GM12878 (cell line): ENCODE measurements at regions not wholly inside any gene's neighbourhood (a gene's known extent, or its start where the extent isn't known, plus 50 kb on each side); places are given as distances from the start of the nearest gene placed in this dataset.

Experiments
- ATAC-seq: fragments of 200-7000 bp; cut with Tn5 transposase; 3 replicates; pipeline ENCODE4 v1.9.1; 2020; ENCODE audit warnings: mild to moderate bottlenecking, moderate library complexity
- BruUV-seq: library from RNA; stranded (reverse); fragments of 400-500 nt; replicated peaks from 2 replicates; lab custom pipeline; 2021; lab: Mats Ljungman, UMichigan
- CTCF ChIA-PET: fragments of 300-600 bp; sonication (Branson Sonifier 250); formaldehyde crosslinking; extraction: SDS; loops from one replicate; lab custom pipeline; 2021; ENCODE audit warnings: inconsistent platforms; lab: Yijun Ruan, JAX
- POLR2A ChIA-PET: fragments of 350-600 bp; formaldehyde crosslinking; extraction: SDS; loops from one replicate; lab custom pipeline; 2021; ENCODE audit warnings: inconsistent platforms; lab: Charles Lee
- RAD21 ChIA-PET: fragments of 300-600 bp; sonication (Branson Sonifier 250); formaldehyde crosslinking; loops from one replicate; lab custom pipeline; 2023; ENCODE audit warnings: antibody characterized with exemption; ENCODE audit not compliant: unreplicated experiment; lab: Charles Lee
- SMC1A ChIA-PET: fragments of 300-600 bp; sonication (Branson Sonifier 250); formaldehyde crosslinking; loops from one replicate; lab custom pipeline; 2023; ENCODE audit not compliant: unreplicated experiment, uncharacterized antibody; lab: Charles Lee
- DNase-seq: peaks from one replicate; pipeline ENCODE4 v3.0.0-alpha.2; 2011; ENCODE audit warnings: low read depth, low spot score
- FAIRE-seq: peaks from 3 replicates; lab custom pipeline; 2011; peaks lifted over from hg19 to GRCh38; lab: Jason Lieb, UNC
- H2AFZ ChIP-seq: 2 replicates; pipeline ENCODE4 v1.6.0; 2011; ENCODE audit warnings: low read depth, low read length, control low read depth; ENCODE audit not compliant: control insufficient read depth
- H3K27ac ChIP-seq: 2 replicates; pipeline ENCODE4 v1.5.1; 2011; ENCODE audit warnings: control low read depth; ENCODE audit not compliant: control insufficient read depth, insufficient read depth
- H3K27me3 ChIP-seq, 2 experiments: replicated peaks in 1 of 2; 2 replicates each; pipeline versions ENCODE4 v1.6.0 to v1.6.1; 2011; ENCODE audit warnings: low read length in 1 of 2; ENCODE audit not compliant: control insufficient read depth in 2 of 2, insufficient read depth in 2 of 2
- H3K36me3 ChIP-seq, 2 experiments: 2 replicates each; pipeline ENCODE4 v1.5.1; 2011; ENCODE audit warnings: low read length in 1 of 2; ENCODE audit not compliant: control insufficient read depth in 2 of 2, insufficient read depth in 2 of 2
- H3K4me1 ChIP-seq: 2 replicates; pipeline ENCODE4 v1.6.1; 2011; ENCODE audit warnings: mild to moderate bottlenecking, low read length, moderate library complexity, mixed read lengths; ENCODE audit not compliant: control insufficient read depth, insufficient read depth
- H3K4me2 ChIP-seq: 2 replicates; pipeline ENCODE4 v1.6.0; 2011; ENCODE audit warnings: control low read depth; ENCODE audit not compliant: control insufficient read depth, insufficient read depth
- H3K4me3 ChIP-seq: fragments of 200-600 bp; sonication (generic); 2 replicates; pipeline ENCODE4 v1.5.1; 2016
- H3K79me2 ChIP-seq: 2 replicates; pipeline ENCODE4 v1.6.0; 2011; ENCODE audit warnings: low read length; ENCODE audit not compliant: control insufficient read depth, insufficient read depth
- H3K9ac ChIP-seq: 2 replicates; pipeline ENCODE4 v1.8.0; 2011; ENCODE audit warnings: low read length, control low read depth, mixed read lengths; ENCODE audit not compliant: control insufficient read depth, insufficient read depth
- H3K9me3 ChIP-seq: replicated peaks from 3 replicates; pipeline ENCODE4 v1.5.1; 2011; ENCODE audit warnings: mild to moderate bottlenecking, low read length; ENCODE audit not compliant: control insufficient read depth, insufficient read depth
- H4K20me1 ChIP-seq: 2 replicates; pipeline ENCODE4 v1.6.0; 2011; ENCODE audit not compliant: control insufficient read depth, insufficient read depth
- CHD4 ChIP-seq: fragments of 200-600 bp; sonication (generic); IDR thresholded peaks from 2 replicates; pipeline ENCODE4 v1.6.1; 2016; ENCODE audit warnings: mild to moderate bottlenecking
- E2F4 ChIP-seq: IDR thresholded peaks from 2 replicates; pipeline ENCODE4 v1.6.1; 2012; ENCODE audit warnings: low read depth, low read length, improper control_type of control experiment
- IKZF1 ChIP-seq: fragments of 450-650 bp; conservative IDR thresholded peaks from 2 replicates; pipeline ENCODE4 v1.6.1; 2017; ENCODE audit warnings: antibody characterized with exemption, mild to moderate bottlenecking
- PML ChIP-seq: IDR thresholded peaks from 2 replicates; pipeline ENCODE4 v1.6.1; 2012; ENCODE audit warnings: low read length, inconsistent platforms
- SIX5 ChIP-seq: IDR thresholded peaks from 2 replicates; pipeline ENCODE4 v1.6.1; 2011; ENCODE audit warnings: mild to moderate bottlenecking, low read depth, low read length, moderate library complexity; ENCODE audit not compliant: severe bottlenecking
- ZNF592 ChIP-seq: fragments of 450-650 bp; IDR thresholded peaks from 2 replicates; pipeline ENCODE4 v1.6.1; 2017; ENCODE audit warnings: mild to moderate bottlenecking, moderate library complexity
- WGBS: methylation state at CpG from one replicate; pipeline ENCODE4 v1.1.6; 2016; ENCODE audit warnings: low lambda C conversion rate; ENCODE audit not compliant: insufficient replicate concordance, insufficient coverage; ENCODE audit errors: missing lambda C conversion rate; 5-methylcytosine and 5-hydroxymethylcytosine counted together
- in situ Hi-C: fragments of 300-500 bp; cut with MboI; formaldehyde crosslinking; loops from 9 replicates; pipeline ENCODE4 v1.14.3; 2018; ENCODE audit warnings: mixed read lengths
- intact Hi-C: fragments of 100-400 bp; cut with micrococcal nuclease; formaldehyde crosslinking; loops from one replicate; pipeline ENCODE4 v1.14.2; 2022; ENCODE audit not compliant: unreplicated experiment

GRCh38 chr15:79166311-79166955 is 75.9 kb upstream of the RASGRF1 start:
- Histone ChIP-seq H3K4me1 (no peaks in the 10 kb centered on the region), H3K36me3 (no peaks in the 10 kb centered on the region), H3K27ac (no peak overlapping the region), H3K27me3 (no peaks in the 10 kb centered on the region; a peak in 1 of 4 replicates), H3K4me3 (no peak overlapping the region), H3K4me2 (no peak overlapping the region), H4K20me1 (no peaks in the 10 kb centered on the region), H3K9me3 (no peaks in the 10 kb centered on the region; the same call in 2 of the 3 replicates), H2AFZ (no peak overlapping the region), H3K9ac (no peak overlapping the region), H3K79me2 (no peaks in the 10 kb centered on the region)
- DNase-seq = no peak
- in situ Hi-C loops = no loop called here
- TF ChIP-seq CHD4 = no peak
- no peak for TF ChIP-seq ZNF592
- no peak for TF ChIP-seq E2F4
- no peak for TF ChIP-seq IKZF1
- TF ChIP-seq PML = no peak
- no peak for TF ChIP-seq SIX5
- ATAC-seq = no peak
- RAD21 ChIA-PET = no interaction called here
- POLR2A ChIA-PET = interaction anchor here (0.8 kb wide), 1 partner anchor 9 kb away, joined by 3 read pairs; no protein-coding TSS in a partner anchor
- 45% methylated on average over 5 of the region's 5 CpGs for WGBS
- intact Hi-C loops = no loop called here
- no TSS peak for BruUV-seq
- SMC1A ChIA-PET = interaction anchor here (0.5 to 1.1 kb wide), 2 partner anchors 18 to 162 kb away, joined by 3 to 4 read pairs; no protein-coding TSS in a partner anchor
- CTCF ChIA-PET = interaction anchor here (1.3 to 1.4 kb wide), 2 partner anchors 11 to 18 kb away, joined by 3 to 6 read pairs; no protein-coding TSS in a partner anchor
- FAIRE-seq = no peak
